Colonic mucosa (tissue), 4 donors: ENCODE measurements at regions not wholly inside any gene's neighbourhood (a gene's known extent, or its start where the extent isn't known, plus 50 kb on each side); places are given as distances from the start of the nearest gene placed in this dataset.

Experiments used
- DNase-seq: peaks from one replicate; pipeline ENCODE4 v3.0.0-alpha.2; 2020
- H3K27ac ChIP-seq: fragments of 200-600 bp; one replicate; pipeline ENCODE4 v1.8.0; 2021
- H3K27me3 ChIP-seq: fragments of 200-600 bp; one replicate; pipeline ENCODE4 v1.8.0; 2021
- H3K36me3 ChIP-seq: fragments of 200-600 bp; one replicate; pipeline ENCODE4 v1.8.0; 2021
- H3K4me1 ChIP-seq: fragments of 200-600 bp; one replicate; pipeline ENCODE4 v1.8.0; 2021; ENCODE audit warnings: mild to moderate bottlenecking
- H3K4me3 ChIP-seq: fragments of 200-600 bp; one replicate; pipeline ENCODE4 v1.8.0; 2021
- H3K9ac ChIP-seq, 2 donors: one replicate each; pipeline ENCODE4 v1.7.0; 2013; ENCODE audit warnings: control low read depth in 2 of 2, low read depth in 2 of 2, low read length in 2 of 2
- H3K9me3 ChIP-seq: fragments of 200-600 bp; one replicate; pipeline ENCODE4 v1.8.0; 2021
- intact Hi-C: fragments of 100-400 bp; cut with DNase I; formaldehyde crosslinking; loops from one replicate; pipeline ENCODE4 v1.14.1; 2022
- TF ChIP-seq, protein P1 (sequence below): fragments of 200-600 bp; IDR thresholded peaks from one replicate; pipeline ENCODE4 v1.8.0; 2022; ENCODE audit warnings: antibody characterized with exemption, mild to moderate bottlenecking
- donor health status: healthy.
- donor health status: DM: no; HTN: no; CAD: no.
- donor health status: DM: no; HTN: no; CAD: no.

GRCh38 chr15:38164061-38164460, 88.6 kb upstream of the SPRED1 start:
- H3K9me3 ChIP-seq, result no peaks in the 10 kb centered on the region
- H3K4me3 ChIP-seq, result no peak overlapping the region
- H3K4me1 ChIP-seq, result no peaks in the 10 kb centered on the region
- peak overlapping the region; percentile 31 for H3K27ac ChIP-seq
- DNase-seq, result no peak
- H3K27me3 ChIP-seq, result no peaks in the 10 kb centered on the region
- TF ChIP-seq, protein P1, sequence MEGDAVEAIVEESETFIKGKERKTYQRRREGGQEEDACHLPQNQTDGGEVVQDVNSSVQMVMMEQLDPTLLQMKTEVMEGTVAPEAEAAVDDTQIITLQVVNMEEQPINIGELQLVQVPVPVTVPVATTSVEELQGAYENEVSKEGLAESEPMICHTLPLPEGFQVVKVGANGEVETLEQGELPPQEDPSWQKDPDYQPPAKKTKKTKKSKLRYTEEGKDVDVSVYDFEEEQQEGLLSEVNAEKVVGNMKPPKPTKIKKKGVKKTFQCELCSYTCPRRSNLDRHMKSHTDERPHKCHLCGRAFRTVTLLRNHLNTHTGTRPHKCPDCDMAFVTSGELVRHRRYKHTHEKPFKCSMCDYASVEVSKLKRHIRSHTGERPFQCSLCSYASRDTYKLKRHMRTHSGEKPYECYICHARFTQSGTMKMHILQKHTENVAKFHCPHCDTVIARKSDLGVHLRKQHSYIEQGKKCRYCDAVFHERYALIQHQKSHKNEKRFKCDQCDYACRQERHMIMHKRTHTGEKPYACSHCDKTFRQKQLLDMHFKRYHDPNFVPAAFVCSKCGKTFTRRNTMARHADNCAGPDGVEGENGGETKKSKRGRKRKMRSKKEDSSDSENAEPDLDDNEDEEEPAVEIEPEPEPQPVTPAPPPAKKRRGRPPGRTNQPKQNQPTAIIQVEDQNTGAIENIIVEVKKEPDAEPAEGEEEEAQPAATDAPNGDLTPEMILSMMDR, result no peak
- intact Hi-C loops, result no loop called here
- no peak overlapping the region for H3K9ac ChIP-seq
- H3K36me3 ChIP-seq, result no peaks in the 10 kb centered on the region

DNA sequence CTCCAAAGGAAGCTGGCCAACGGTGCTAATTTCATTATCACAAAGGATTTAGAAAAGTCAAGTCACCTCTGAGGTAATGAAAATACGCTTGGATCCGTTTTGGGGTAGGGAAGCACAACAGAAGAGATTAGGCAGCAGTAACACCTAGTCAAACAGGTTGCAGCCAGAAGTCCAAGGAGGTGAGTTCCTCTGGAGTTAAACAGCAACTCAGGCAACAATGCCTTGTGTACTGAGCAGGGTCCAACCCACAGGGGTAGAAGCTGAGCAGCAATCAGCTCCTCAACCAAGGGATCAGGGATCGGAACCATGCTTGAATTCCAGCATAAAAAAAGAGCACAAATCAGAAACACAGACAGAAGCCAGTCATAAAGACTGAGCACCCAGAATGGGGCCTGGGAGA, 88.1 kb upstream of the SPRED1 start:
- TF ChIP-seq, protein P1, result no peak
- H3K9ac ChIP-seq, result no peak overlapping the region
- intact Hi-C loops, result no loop called here
- H3K4me3 ChIP-seq, result no peak overlapping the region
- H3K36me3 ChIP-seq, result no peaks in the 10 kb centered on the region
- no peaks in the 10 kb centered on the region for H3K4me1 ChIP-seq
- no peaks in the 10 kb centered on the region for H3K27me3 ChIP-seq
- H3K9me3 ChIP-seq, result no peaks in the 10 kb centered on the region
- peak overlapping the region; percentile 31 for H3K27ac ChIP-seq
- peak; percentile 43 for DNase-seq

DNA sequence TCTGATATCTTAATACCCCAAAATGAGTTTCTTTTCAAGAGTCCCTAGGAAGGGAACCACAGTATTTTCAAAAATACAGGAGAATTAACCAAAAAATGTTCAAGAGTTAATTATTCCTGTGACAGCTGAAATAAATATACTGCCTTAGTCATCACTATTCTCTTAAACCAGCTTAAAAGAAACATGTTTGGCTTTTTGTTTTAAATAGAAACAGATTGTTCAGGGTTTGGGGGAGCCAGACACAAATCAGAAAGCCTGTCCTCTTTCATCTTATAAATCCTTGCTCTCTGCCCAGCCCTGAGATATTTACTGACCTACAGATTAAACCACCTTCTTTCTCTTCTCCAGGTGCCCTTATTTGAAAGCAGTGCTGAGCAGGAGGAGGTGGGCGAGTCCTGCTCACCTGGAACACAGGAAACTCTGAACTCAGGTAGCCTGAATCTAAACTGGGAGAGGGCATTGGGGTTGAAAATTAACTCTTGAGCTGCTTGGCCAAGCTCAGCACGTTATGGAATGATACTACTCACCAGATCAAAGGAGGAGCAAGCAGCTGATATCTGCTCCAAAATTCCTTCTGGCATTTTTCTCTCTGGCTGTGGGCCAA, 84.1 kb upstream of the SPRED1 start:
- Histone ChIP-seq H3K27me3 (no peaks in the 10 kb centered on the region), H3K36me3 (no peaks in the 10 kb centered on the region), H3K4me3 (no peak overlapping the region), H3K9ac (no peak overlapping the region), H3K9me3 (no peaks in the 10 kb centered on the region), H3K27ac (no peak overlapping the region), H3K4me1 (no peaks in the 10 kb centered on the region)
- TF ChIP-seq, protein P1, result no peak
- intact Hi-C loops, result no loop called here
- no peak for DNase-seq

GRCh38 chr15:38171973-38172372, 80.7 kb upstream of the SPRED1 start:
- no peak overlapping the region for H3K27ac ChIP-seq
- DNase-seq, result no peak
- no peak overlapping the region for H3K9ac ChIP-seq
- no peak overlapping the region for H3K4me3 ChIP-seq
- TF ChIP-seq, protein P1, result no peak
- H3K4me1 ChIP-seq, result no peaks in the 10 kb centered on the region
- no peaks in the 10 kb centered on the region for H3K27me3 ChIP-seq
- no peaks in the 10 kb centered on the region for H3K36me3 ChIP-seq
- intact Hi-C loops, result no loop called here
- H3K9me3 ChIP-seq, result no peaks in the 10 kb centered on the region

DNA sequence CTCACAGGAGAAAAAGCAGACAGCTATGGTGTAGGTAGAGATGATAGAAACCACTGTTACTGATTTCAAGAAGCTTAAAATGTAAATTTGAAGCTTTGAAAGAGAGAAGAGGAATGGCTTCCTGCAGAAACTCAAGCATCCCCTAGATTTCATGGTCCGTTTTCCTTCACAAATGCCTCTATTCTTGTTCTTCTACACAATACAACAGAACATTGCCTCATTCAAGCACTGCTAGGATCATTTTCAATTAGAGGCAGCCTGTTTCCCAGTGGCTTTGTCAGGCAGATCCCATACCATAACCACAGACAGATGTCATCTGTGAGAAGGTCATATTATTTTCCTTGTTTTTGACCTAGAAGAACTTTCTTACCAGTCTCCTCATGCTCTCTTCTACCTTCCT, 77.9 kb upstream of the SPRED1 start:
- intact Hi-C loops, result no loop called here
- no peak for DNase-seq
- Histone ChIP-seq H3K9ac (no peak overlapping the region), H3K9me3 (no peaks in the 10 kb centered on the region), H3K27me3 (no peaks in the 10 kb centered on the region), H3K36me3 (no peaks in the 10 kb centered on the region), H3K4me3 (no peak overlapping the region), H3K27ac (no peak overlapping the region), H3K4me1 (no peaks in the 10 kb centered on the region)
- TF ChIP-seq, protein P1, result no peak
